Thyroid gland (tissue), 4 donors: ENCODE measurements at regions not wholly inside any gene's neighbourhood (a gene's known extent, or its start where the extent isn't known, plus 50 kb on each side); places are given as distances from the start of the nearest gene placed in this dataset.

Experiments used
- POLR2A ChIP-seq, 2 donors: fragments of 450-650 bp; IDR thresholded peaks; one replicate each; pipeline ENCODE4 v1.6.1; 2017; ENCODE audit warnings: antibody characterized with exemption in 2 of 2, mild to moderate bottlenecking in 2 of 2, moderate library complexity in 1 of 2
- TF ChIP-seq, protein P1 (sequence below), 6 experiments: fragments of 200-600 bp in 3 of 6; fragments of 450-650 bp in 3 of 6; sonication (generic) in 3 of 6; IDR thresholded peaks; one replicate each; pipeline ENCODE4 v1.5.1; 2016 to 2019; ENCODE audit warnings: antibody characterized with exemption in 6 of 6, mild to moderate bottlenecking in 2 of 6, inconsistent platforms in 1 of 6, moderate library complexity in 1 of 6

DNA sequence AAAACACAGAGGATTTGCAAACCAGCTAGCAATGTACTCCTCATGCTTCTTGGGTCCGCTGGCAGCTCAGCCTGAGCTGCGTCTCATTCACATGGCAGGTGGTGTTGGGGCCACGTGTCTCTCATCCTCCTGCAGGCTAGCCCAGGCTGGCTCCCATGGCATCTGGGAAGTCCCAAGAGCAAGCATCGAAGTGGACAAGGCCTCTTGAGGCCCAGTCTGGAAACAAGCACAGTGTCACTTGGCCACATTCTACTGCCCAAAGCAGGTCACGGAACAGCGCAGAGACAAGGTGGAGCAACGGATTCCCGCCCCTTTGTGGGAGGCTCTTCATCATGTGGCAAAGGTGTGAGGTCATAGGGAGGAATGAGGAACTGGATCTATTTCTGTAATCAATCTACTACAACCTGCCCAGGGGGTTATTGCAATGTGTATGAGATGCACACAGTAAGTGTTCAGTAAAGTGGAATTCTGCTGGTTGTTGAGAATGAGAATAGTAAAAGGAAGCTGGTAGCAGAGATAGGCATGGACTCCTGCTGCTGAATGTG is 128.3 kb downstream of the TPRA1 start:
- TF ChIP-seq, protein P1, sequence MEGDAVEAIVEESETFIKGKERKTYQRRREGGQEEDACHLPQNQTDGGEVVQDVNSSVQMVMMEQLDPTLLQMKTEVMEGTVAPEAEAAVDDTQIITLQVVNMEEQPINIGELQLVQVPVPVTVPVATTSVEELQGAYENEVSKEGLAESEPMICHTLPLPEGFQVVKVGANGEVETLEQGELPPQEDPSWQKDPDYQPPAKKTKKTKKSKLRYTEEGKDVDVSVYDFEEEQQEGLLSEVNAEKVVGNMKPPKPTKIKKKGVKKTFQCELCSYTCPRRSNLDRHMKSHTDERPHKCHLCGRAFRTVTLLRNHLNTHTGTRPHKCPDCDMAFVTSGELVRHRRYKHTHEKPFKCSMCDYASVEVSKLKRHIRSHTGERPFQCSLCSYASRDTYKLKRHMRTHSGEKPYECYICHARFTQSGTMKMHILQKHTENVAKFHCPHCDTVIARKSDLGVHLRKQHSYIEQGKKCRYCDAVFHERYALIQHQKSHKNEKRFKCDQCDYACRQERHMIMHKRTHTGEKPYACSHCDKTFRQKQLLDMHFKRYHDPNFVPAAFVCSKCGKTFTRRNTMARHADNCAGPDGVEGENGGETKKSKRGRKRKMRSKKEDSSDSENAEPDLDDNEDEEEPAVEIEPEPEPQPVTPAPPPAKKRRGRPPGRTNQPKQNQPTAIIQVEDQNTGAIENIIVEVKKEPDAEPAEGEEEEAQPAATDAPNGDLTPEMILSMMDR (IDR thresholded peaks at IDR 0.05) = no peak
- no peak for TF ChIP-seq POLR2A (IDR thresholded peaks at IDR 0.05)
